Loucy (cell line): ENCODE measurements at regions not wholly inside any gene's neighbourhood (a gene's known extent, or its start where the extent isn't known, plus 50 kb on each side); places are given as distances from the start of the nearest gene placed in this dataset.

Experiments
- CTCF ChIP-seq: fragments of 200-600 bp; sonication (generic); conservative IDR thresholded peaks from 2 replicates; pipeline ENCODE4 v1.5.1; 2014; ENCODE audit warnings: mild to moderate bottlenecking, antibody characterized with exemption, low read length
- EZH2phosphoT487 ChIP-seq: fragments of 200-600 bp; IDR thresholded peaks from 2 replicates; pipeline ENCODE4 v1.6.1; 2018; ENCODE audit warnings: antibody characterized with exemption, mild to moderate bottlenecking, moderate library complexity, borderline replicate concordance

DNA sequence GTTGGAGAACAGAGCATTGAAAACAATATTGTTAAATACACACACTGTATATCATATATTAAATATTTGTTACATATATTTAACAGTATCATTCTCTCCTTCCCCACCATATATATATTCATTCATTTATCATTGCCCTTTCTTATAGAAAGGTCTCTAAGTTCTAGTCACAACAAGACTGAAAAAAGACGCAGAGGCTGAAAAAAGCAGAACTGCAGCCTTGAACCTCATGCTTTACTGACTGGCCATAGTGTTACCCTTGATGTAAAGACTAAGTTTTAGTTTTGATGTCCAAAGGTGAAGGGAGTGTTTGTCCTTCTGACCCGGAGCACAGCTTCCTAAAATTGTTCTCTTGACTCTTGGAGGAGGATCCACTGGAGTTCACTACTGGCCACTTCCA, 247.9 kb downstream of the PTEN start:
- TF ChIP-seq CTCF, result no peak
- TF ChIP-seq EZH2phosphoT487, result no peak
